ENCODE measurements at regions not wholly inside any gene's neighbourhood (a gene's known extent, or its start where the extent isn't known, plus 50 kb on each side); places are given as distances from the start of the nearest gene placed in this dataset.

DNA sequence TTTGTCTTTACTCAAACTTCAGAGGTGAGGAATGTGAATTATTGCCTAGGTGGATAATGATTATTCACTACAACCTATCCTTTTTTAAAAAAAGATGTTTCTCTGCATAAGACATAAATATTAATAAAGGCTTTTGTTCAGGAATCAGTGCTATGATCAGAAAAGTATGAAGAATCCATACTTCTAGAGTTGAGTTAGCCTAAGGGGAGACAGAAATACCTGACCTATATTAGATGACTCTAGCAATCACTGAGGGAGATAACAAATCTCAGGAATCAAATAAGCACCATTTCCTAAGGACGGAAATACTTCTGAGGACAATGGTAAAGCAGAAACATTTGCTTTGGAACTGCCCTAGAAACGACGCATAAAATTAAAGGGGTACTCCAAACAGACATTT, 763.8 kb downstream of the GBE1 start:
- no peak for TF ChIP-seq ZFX (IDR thresholded peaks at IDR 0.05)
- TF ChIP-seq, protein P1, sequence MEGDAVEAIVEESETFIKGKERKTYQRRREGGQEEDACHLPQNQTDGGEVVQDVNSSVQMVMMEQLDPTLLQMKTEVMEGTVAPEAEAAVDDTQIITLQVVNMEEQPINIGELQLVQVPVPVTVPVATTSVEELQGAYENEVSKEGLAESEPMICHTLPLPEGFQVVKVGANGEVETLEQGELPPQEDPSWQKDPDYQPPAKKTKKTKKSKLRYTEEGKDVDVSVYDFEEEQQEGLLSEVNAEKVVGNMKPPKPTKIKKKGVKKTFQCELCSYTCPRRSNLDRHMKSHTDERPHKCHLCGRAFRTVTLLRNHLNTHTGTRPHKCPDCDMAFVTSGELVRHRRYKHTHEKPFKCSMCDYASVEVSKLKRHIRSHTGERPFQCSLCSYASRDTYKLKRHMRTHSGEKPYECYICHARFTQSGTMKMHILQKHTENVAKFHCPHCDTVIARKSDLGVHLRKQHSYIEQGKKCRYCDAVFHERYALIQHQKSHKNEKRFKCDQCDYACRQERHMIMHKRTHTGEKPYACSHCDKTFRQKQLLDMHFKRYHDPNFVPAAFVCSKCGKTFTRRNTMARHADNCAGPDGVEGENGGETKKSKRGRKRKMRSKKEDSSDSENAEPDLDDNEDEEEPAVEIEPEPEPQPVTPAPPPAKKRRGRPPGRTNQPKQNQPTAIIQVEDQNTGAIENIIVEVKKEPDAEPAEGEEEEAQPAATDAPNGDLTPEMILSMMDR (conservative IDR thresholded peaks at IDR 0.05), result no peak
- H3K27ac ChIP-seq, result no peak overlapping the region

DNA sequence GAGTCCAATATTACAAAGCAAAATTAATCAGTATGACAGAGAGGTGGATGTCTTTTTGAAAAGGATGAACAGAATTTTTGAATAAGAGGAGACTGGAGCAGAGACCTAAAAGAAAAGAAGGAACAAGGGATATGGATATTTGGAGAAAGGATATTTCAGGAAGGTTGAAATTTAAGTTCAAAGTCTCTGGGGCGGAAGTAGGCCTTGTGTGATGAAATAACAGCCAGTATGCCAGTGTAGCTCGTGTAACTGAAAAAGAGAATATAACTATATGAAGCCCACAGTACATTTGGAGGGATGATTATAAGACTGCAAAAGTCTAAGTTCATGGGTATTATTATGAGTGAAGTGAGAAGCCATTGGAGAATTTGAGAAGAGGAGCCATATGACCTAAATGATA, 766.7 kb downstream of the GBE1 start:
- no peak overlapping the region for H3K27ac ChIP-seq
- TF ChIP-seq, protein P1 (conservative IDR thresholded peaks at IDR 0.05), result no peak
- no peak for TF ChIP-seq ZFX (IDR thresholded peaks at IDR 0.05)

DNA sequence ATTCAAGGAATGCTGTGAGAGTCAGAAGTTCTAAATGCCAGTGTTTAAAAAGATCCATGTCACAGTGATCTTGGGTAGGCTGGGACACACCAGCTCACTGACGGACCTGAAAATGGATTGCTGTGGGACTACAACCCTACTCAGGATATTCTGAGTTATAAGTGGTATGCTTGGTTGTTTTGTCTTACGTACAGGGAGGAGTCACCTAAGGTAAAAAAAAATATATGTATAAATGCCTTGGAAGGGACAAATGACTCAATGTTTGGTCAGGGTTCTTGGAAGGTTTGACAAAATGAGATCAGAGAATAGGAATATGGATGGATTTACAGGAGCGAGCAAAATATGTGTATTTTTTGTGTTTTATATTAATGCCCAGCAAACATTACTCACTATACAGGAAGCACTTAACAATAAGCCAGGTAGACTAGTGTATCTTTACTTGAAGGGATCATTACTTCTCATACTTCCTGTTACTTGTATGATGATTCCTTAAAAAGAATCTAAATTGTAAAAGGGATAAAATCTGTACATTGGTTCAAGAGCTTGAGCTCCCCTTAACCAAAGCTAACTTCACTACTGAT, 767.3 kb downstream of the GBE1 start:
- no peak overlapping the region for H3K27ac ChIP-seq
- TF ChIP-seq, protein P1 (conservative IDR thresholded peaks at IDR 0.05), result no peak
- TF ChIP-seq ZFX (IDR thresholded peaks at IDR 0.05), result no peak

DNA sequence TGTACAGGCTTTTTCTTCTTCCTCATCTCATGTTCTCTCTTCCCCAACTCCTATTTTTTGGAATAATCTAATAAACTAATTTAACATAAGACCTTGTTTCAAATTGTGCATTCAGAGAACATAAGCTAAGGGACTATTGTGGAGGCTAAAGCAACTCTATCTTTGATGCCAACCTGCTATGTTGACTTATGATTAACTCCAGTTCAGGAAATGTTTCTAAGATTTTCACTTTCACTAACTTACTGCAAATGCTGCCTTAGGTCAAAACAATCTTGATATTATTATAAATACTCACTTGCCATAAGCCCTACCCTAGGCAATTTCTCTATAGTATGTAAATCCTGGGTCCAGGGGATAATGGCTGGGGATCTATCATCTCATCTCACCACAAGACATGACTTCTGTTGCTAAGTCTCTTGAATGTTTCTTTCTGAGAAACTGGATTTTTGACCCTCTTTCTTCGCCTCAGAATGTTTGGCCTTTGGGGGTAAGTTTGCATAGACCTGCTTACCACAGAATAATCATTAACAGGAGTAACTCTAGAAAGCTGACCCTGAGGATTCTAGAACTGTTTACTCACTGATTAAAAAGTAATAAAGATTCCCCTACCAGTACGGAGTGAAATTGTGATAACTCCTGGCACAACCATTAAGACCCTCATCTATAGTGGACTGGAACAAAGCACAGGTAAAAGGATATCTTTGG, 768.1 kb downstream of the GBE1 start:
- TF ChIP-seq ZFX (IDR thresholded peaks at IDR 0.05), result no peak
- TF ChIP-seq, protein P1 (conservative IDR thresholded peaks at IDR 0.05), result no peak
- no peak overlapping the region for H3K27ac ChIP-seq

DNA sequence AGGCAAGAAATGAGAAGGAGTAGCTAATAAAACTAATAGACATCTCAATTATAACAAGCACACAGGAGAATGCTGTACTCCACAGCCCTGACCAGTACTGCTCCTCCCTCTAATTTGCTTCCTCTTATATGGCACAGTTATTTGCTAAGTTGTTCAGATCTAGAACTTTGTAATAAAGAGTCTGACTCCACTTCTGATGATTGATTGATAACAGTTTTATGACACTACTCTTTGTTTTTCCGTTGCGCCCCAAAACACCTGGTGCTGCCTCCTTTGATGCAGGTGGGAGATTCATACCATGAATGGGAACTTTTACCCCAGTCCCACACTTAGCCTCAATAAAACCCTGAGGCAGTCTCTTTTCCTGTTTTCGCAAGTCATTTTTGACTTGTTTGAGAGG, 777.7 kb downstream of the GBE1 start:
- TF ChIP-seq, protein P1 (conservative IDR thresholded peaks at IDR 0.05), result no peak
- TF ChIP-seq ZFX (IDR thresholded peaks at IDR 0.05), result no peak
- H3K27ac ChIP-seq, result no peak overlapping the region

DNA sequence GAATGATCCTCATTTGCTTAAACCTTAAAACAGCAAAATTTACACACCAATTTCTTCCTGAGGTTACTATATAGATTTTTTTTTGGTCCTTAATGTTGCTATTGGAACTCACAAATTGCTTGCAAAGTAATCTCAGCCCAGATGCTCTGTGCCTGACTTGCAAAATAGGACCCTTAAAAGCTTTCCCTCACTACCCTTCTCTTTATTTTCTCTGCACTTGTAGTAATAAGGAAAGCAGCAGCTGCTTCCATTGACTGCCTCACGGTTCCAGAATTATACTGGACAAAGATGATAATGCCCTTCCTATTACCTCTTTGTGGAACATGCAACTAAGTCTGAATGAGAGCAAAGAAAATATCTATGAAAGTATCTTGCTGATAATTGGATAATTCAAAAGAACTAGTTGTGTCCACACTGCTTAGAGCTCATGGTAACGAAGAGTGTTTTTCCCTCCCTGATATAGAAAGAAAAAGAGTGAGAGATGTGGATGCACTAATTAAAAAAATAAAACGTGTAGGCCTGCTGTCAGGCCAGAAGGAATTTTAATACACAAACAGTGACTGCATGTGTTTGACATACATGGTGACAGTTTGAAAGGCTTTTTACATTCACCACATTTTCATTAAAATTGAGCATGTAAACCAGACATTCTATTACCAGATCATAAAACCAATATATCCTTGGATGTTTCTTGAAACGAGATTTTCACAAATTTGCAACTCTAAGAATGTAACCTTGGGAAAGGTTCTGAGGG, 783.1 kb downstream of the GBE1 start:
- H3K27ac ChIP-seq, result no peak overlapping the region
- TF ChIP-seq, protein P1 (conservative IDR thresholded peaks at IDR 0.05), result no peak
- no peak for TF ChIP-seq ZFX (IDR thresholded peaks at IDR 0.05)

DNA sequence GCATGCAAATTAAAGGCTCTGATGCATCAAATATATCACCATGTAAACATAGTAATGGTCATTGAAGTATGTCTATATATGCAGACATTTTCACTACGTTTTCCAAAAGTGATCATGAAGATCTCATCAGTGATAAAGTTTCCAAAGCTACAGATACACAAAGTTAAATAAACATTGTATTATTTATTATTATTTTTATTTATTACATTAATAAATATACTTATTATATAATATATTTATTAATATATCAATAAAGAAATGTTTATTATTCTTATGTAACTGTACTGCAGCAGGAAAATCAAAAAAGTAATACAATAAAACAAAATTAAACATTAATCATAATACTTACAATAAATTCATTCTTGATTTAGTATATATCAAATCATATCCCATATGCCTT, 791.2 kb downstream of the GBE1 start:
- TF ChIP-seq, protein P1 (conservative IDR thresholded peaks at IDR 0.05), result no peak
- no peak for TF ChIP-seq ZFX (IDR thresholded peaks at IDR 0.05)

More for the DNA sequence above, 791.2 kb downstream of the GBE1 start:
- H3K27ac ChIP-seq, result no peak overlapping the region
